HUDEP-2 (cell line): ENCODE measurements at regions not wholly inside any gene's neighbourhood (a gene's known extent, or its start where the extent isn't known, plus 50 kb on each side); places are given as distances from the start of the nearest gene placed in this dataset.

ENCODE experiments used
- DNase-seq, 76 experiments: peaks; one replicate each; lab custom pipeline; 2025; ENCODE audit not compliant: unreplicated experiment in 76 of 76; lab: John Stamatoyannopoulos, UW

GRCh38 chr11:127074151-127074761, 73.7 kb upstream of the KIRREL3 start:
- DNase-seq = peak in 4 of 76 experiments; percentile 1 to 37 (median 16)

GRCh38 chr11:127073621-127074020, 73.1 kb upstream of the KIRREL3 start:
- DNase-seq = no peak

- no peak for DNase-seq
Measured at GRCh38 chr11:127071606-127072005, 71.0 kb upstream of the KIRREL3 start.

GRCh38 chr11:127070808-127071207, 70.2 kb upstream of the KIRREL3 start:
- no peak for DNase-seq

GRCh38 chr11:127066401-127067090, 66.0 kb upstream of the KIRREL3 start:
- DNase-seq = no peak

GRCh38 chr11:127063241-127063640, 62.7 kb upstream of the KIRREL3 start:
- no peak for DNase-seq

GRCh38 chr11:127061947-127062346, 61.4 kb upstream of the KIRREL3 start:
- no peak for DNase-seq

GRCh38 chr11:127059750-127060149, 59.2 kb upstream of the KIRREL3 start:
- no peak for DNase-seq

GRCh38 chr11:127059286-127059685, 58.7 kb upstream of the KIRREL3 start:
- DNase-seq = no peak

- no peak for DNase-seq
Measured at GRCh38 chr11:127058524-127058923, 58.0 kb upstream of the KIRREL3 start.

GRCh38 chr11:127057126-127057525, 56.6 kb upstream of the KIRREL3 start:
- DNase-seq = no peak

- peak in 3 of 76 experiments; percentile 1 to 2 (median 2) for DNase-seq
Measured at GRCh38 chr11:127056338-127056971, 55.9 kb upstream of the KIRREL3 start.

- DNase-seq = no peak
Measured at GRCh38 chr11:127055236-127055635, 54.7 kb upstream of the KIRREL3 start.

GRCh38 chr11:127054153-127054552, 53.6 kb upstream of the KIRREL3 start:
- no peak for DNase-seq

- no peak for DNase-seq
Measured at GRCh38 chr11:127052404-127052803, 51.8 kb upstream of the KIRREL3 start.
